ENCODE measurements at regions not wholly inside any gene's neighbourhood (a gene's known extent, or its start where the extent isn't known, plus 50 kb on each side); places are given as distances from the start of the nearest gene placed in this dataset.

GRCh38 chr5:23217159-23217558, 290.2 kb upstream of the PRDM9 start:
- TF ChIP-seq CTCF (IDR thresholded peaks at IDR 0.05) (no peak), EP300 (IDR thresholded peaks at IDR 0.05) (no peak)

Measured in ovary (tissue), 3 donors.